Pancreas (tissue), 10 donors: ENCODE measurements at regions not wholly inside any gene's neighbourhood (a gene's known extent, or its start where the extent isn't known, plus 50 kb on each side); places are given as distances from the start of the nearest gene placed in this dataset.

Experiments
- ATAC-seq, 4 donors: fragments of 200-7000 bp; cut with Tn5 transposase; one replicate each; pipeline versions ENCODE4 v1.8.0 to v1.9.1; 2020; ENCODE audit warnings: mild to moderate bottlenecking in 4 of 4, moderate library complexity in 4 of 4
- DNase-seq, 6 donors: peaks; one replicate each; pipeline ENCODE4 v3.0.0-alpha.2; 2020
- FAIRE-seq: peaks from 2 replicates; lab custom pipeline; 2012; peaks lifted over from hg19 to GRCh38; lab: Jason Lieb, UNC
- H3K27ac ChIP-seq, 4 donors: fragments of 200-600 bp; sonication (generic); 1 replicate in 3 of 4; 2 replicates in 1 of 4; pipeline versions ENCODE4 v1.5.0 to v1.8.0; 2020
- H3K27me3 ChIP-seq, 4 donors: fragments of 200-600 bp; one replicate each; pipeline ENCODE4 v1.8.0; 2021
- H3K36me3 ChIP-seq, 3 donors: fragments of 200-600 bp; sonication (generic) in 1 of 3; one replicate each; pipeline versions ENCODE4 v1.5.0 to v1.8.0; 2020 to 2021
- H3K4me1 ChIP-seq, 3 donors: fragments of 200-600 bp; one replicate each; pipeline ENCODE4 v1.8.0; 2021
- H3K4me3 ChIP-seq, 4 donors: fragments of 200-600 bp; sonication (generic) in 2 of 4; one replicate each; pipeline versions ENCODE4 v1.5.0 to v1.8.0; 2020 to 2021
- H3K9me3 ChIP-seq, 4 donors: fragments of 200-600 bp; one replicate each; pipeline ENCODE4 v1.8.0; 2021
- CTCF ChIP-seq, 4 donors: fragments of 200-600 bp; sonication (generic) in 3 of 4; IDR thresholded peaks; one replicate each; pipeline versions ENCODE4 v1.5.0 to v1.8.0; 2021; ENCODE audit warnings: antibody characterized with exemption in 4 of 4
- WGBS, 2 donors: extraction: QIAGEN DNeasy Blood & Tissue Kit; methylation state at CpG; one replicate each; pipeline ENCODE4 v1.1.7; 2013; 5-methylcytosine and 5-hydroxymethylcytosine counted together
- intact Hi-C, 3 donors: fragments of 100-400 bp; cut with DNase I; formaldehyde crosslinking; loops; one replicate each; pipeline versions ENCODE4 v1.11.1 to v1.14.2; 2022
- donor health status: healthy with polysubstance abuse.
- donor health status: DM: no; HTN: no; CAD: no; lungs with moderate emphysema.
- donor health status: DM: no; HTN: no; CAD: no.
- donor health status: control.
- donor health status: control.
- donor health status: Bipolar disorder and iron deficiency.
- donor health status: DM: yes; HTN: yes; CAD: no.
- donor health status: DM: no; HTN: no; CAD: no.
- donor health status: DM: no; HTN: no; CAD: no.
- donor health status: DM: yes; HTN: yes; CAD: no.

GRCh38 chr2:196314780-196315179, 143.4 kb upstream of the STK17B start:
- Histone ChIP-seq H3K36me3 (no peaks in the 10 kb centered on the region), H3K27me3 (peaks cover 0 to 4% (median 0%) of the 10 kb centered on the region in 4 donors), H3K27ac (no peak overlapping the region), H3K4me1 (no peaks in the 10 kb centered on the region), H3K4me3 (no peak overlapping the region), H3K9me3 (no peaks in the 10 kb centered on the region)
- TF ChIP-seq CTCF (IDR thresholded peaks at IDR 0.05): no peak
- DNase-seq: no peak
- WGBS, 2 donors: 67 to 77% methylated on average over 4 of the region's 4 CpGs
- intact Hi-C loops: no loop called here
- no peak for ATAC-seq
- FAIRE-seq: no peak

GRCh38 chr2:196315388-196316049, 144.1 kb upstream of the STK17B start:
- FAIRE-seq (no peak), DNase-seq (no peak), ATAC-seq (no peak)
- Histone ChIP-seq H3K4me1 (no peaks in the 10 kb centered on the region), H3K9me3 (no peaks in the 10 kb centered on the region), H3K4me3 (no peak overlapping the region), H3K36me3 (no peaks in the 10 kb centered on the region), H3K27ac (no peak overlapping the region), H3K27me3 (peaks cover 0 to 4% (median 0%) of the 10 kb centered on the region in 4 donors)
- TF ChIP-seq CTCF (IDR thresholded peaks at IDR 0.05): no peak
- intact Hi-C loops: no loop called here
- 49 to 69% methylated on average over 3 of the region's 3 CpGs for WGBS, 2 donors

GRCh38 chr2:196316050-196316430, 144.7 kb upstream of the STK17B start:
- no peak overlapping the region for H3K4me3 ChIP-seq
- H3K4me1 ChIP-seq: no peaks in the 10 kb centered on the region
- TF ChIP-seq CTCF (IDR thresholded peaks at IDR 0.05): no peak
- H3K36me3 ChIP-seq: no peaks in the 10 kb centered on the region
- no peaks in the 10 kb centered on the region for H3K9me3 ChIP-seq
- FAIRE-seq: no peak
- intact Hi-C loops: no loop called here
- DNase-seq: no peak
- peaks cover 0 to 4% (median 0%) of the 10 kb centered on the region in 4 donors for H3K27me3 ChIP-seq
- no peak for ATAC-seq
- WGBS, 2 donors: 60 to 74% methylated on average over 4 of the region's 4 CpGs
- no peak overlapping the region for H3K27ac ChIP-seq

- no peaks in the 10 kb centered on the region for H3K9me3 ChIP-seq
- intact Hi-C loops: no loop called here
- 78 to 83% methylated on average over 24 of the region's 24 CpGs for WGBS, 2 donors
- no peak overlapping the region for H3K27ac ChIP-seq
- no peaks in the 10 kb centered on the region for H3K4me1 ChIP-seq
- no peak for DNase-seq
- no peak for ATAC-seq
- H3K36me3 ChIP-seq: no peaks in the 10 kb centered on the region
- no peak for TF ChIP-seq CTCF (IDR thresholded peaks at IDR 0.05)
- FAIRE-seq: no peak
- no peak overlapping the region for H3K4me3 ChIP-seq
- H3K27me3 ChIP-seq: peaks cover 0 to 4% (median 0%) of the 10 kb centered on the region in 4 donors
Observed at GRCh38 chr2:196318517-196319377, 147.4 kb upstream of the STK17B start.
